ENCODE measurements at regions not wholly inside any gene's neighbourhood (a gene's known extent, or its start where the extent isn't known, plus 50 kb on each side); places are given as distances from the start of the nearest gene placed in this dataset.

DNA sequence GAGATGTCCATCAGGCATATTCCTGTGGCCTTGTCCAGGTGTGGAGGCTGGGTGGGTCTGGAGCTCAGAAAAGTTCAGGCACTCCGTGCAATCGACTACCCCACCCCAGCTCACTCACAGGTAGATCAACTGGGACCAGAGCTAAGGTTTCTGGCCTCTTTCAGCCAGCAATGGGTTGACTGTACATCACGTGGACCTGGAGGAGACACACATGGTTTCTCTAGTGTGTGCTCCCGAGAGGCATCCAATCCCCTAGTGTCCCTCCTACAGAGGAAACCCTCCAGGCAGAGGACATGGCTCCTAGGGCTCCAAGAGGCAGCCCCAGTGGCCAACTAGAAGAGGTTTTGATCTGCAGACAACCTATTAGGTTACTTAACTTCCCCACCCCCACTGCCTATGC is 119.5 kb upstream of the RGS6 start:
- no peak for TF ChIP-seq EP300 (IDR thresholded peaks at IDR 0.05)
- TF ChIP-seq, protein P1, sequence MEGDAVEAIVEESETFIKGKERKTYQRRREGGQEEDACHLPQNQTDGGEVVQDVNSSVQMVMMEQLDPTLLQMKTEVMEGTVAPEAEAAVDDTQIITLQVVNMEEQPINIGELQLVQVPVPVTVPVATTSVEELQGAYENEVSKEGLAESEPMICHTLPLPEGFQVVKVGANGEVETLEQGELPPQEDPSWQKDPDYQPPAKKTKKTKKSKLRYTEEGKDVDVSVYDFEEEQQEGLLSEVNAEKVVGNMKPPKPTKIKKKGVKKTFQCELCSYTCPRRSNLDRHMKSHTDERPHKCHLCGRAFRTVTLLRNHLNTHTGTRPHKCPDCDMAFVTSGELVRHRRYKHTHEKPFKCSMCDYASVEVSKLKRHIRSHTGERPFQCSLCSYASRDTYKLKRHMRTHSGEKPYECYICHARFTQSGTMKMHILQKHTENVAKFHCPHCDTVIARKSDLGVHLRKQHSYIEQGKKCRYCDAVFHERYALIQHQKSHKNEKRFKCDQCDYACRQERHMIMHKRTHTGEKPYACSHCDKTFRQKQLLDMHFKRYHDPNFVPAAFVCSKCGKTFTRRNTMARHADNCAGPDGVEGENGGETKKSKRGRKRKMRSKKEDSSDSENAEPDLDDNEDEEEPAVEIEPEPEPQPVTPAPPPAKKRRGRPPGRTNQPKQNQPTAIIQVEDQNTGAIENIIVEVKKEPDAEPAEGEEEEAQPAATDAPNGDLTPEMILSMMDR (IDR thresholded peaks at IDR 0.05): no peak
- TF ChIP-seq POLR2AphosphoS5 (IDR thresholded peaks at IDR 0.05): no peak
- no peak for TF ChIP-seq POLR2A (IDR thresholded peaks at IDR 0.05)
- Histone ChIP-seq H3K27me3 (no peaks in the 10 kb centered on the region), H3K27ac (no peak overlapping the region), H3K4me3 (no peak overlapping the region), H3K4me1 (no peaks in the 10 kb centered on the region), H3K36me3 (no peaks in the 10 kb centered on the region), H3K9me3 (peaks cover 0 to 14% (median 0%) of the 10 kb centered on the region in 3 donors)
- no peak for ATAC-seq
- 73% methylated on average over 3 of the region's 4 CpGs; no CpG with 5 or more reads in 1 of the 2 donors for WGBS, 2 donors (ENCODE audit: low coverage in 1 of 2)

DNA sequence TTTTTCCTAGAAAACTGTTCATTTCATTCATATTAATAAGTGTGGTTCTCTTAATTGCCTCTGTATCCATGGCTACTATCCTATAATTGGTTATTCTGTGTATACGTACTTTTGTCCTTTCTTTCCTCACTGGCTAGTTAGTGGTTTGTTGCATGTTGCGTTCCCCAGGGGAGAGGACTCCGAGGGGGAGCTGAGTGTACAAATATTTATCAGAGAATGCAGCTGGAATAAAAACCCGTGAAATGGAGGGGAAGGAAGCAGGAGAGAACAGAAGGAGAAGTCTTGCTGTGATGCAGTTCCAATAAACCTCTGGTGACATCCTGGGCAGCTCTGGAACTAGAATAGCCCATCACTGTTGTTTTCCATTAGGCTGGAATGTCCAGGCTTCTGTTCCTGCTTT is 117.1 kb upstream of the RGS6 start:
- Histone ChIP-seq H3K36me3 (no peaks in the 10 kb centered on the region), H3K4me1 (no peaks in the 10 kb centered on the region), H3K27me3 (no peaks in the 10 kb centered on the region), H3K27ac (no peak overlapping the region), H3K9me3 (peaks cover 0 to 11% (median 0%) of the 10 kb centered on the region in 3 donors), H3K4me3 (no peak overlapping the region)
- WGBS, 2 donors (ENCODE audit: low coverage in 1 of 2): 39 to 48% methylated on average over 3 to 4 of the region's 4 CpGs
- no peak for ATAC-seq
- TF ChIP-seq EP300 (IDR thresholded peaks at IDR 0.05): no peak
- no peak for TF ChIP-seq POLR2A (IDR thresholded peaks at IDR 0.05)
- TF ChIP-seq POLR2AphosphoS5 (IDR thresholded peaks at IDR 0.05): no peak
- TF ChIP-seq, protein P1 (IDR thresholded peaks at IDR 0.05): no peak

DNA sequence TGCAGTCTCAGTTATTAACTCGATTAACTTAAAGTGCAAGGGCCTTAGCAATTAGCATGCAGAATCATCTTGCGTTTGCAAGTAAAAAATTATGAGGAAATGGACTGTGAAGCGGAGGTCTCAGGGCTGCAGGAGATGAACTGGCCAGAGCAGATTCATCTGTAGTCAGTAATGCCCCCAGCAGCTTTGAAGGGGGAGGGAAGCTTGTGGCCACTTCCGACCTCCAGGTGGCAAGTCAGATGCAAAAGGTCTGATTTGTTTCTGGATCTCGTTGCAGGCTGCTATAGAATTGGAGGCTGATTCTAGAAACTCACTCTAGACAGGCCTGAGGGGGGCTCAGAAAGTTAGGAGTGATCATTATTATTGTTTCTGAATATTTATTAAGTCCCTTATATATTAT is 107.4 kb upstream of the RGS6 start:
- 53 to 64% methylated on average over 3 to 4 of the region's 5 CpGs for WGBS, 2 donors (ENCODE audit: low coverage in 1 of 2)
- Histone ChIP-seq H3K4me1 (no peaks in the 10 kb centered on the region), H3K27ac (no peak overlapping the region), H3K27me3 (peaks cover 3% of the 10 kb centered on the region), H3K9me3 (peaks cover 0 to 1% (median 0%) of the 10 kb centered on the region in 3 donors), H3K36me3 (no peaks in the 10 kb centered on the region), H3K4me3 (no peak overlapping the region)
- ATAC-seq: no peak
- TF ChIP-seq POLR2AphosphoS5 (IDR thresholded peaks at IDR 0.05) (no peak), EP300 (IDR thresholded peaks at IDR 0.05) (no peak), POLR2A (IDR thresholded peaks at IDR 0.05) (no peak)
- TF ChIP-seq, protein P1 (IDR thresholded peaks at IDR 0.05): no peak

DNA sequence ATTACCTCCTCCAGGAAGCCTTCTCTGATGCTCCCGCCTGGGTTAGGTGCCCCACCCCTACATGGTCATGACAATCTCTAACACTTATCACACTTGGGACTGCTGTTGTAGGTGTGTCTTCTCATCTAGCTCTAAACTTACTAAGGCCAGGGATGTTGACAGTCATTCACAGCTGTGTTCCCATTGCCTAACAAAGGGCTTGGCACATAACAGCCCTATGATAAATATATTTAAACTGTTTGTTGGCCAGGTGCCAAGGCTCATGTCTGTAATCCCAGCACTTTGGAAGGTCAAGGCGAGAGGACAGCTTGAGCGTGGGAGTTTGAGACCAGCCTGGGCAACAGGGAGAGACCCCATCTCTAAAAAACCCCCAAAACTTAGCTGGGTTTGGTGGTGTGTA is 98.8 kb upstream of the RGS6 start:
- H3K36me3 ChIP-seq: no peaks in the 10 kb centered on the region
- H3K4me1 ChIP-seq: no peaks in the 10 kb centered on the region
- peaks cover 0 to 21% (median 0%) of the 10 kb centered on the region in 3 donors for H3K9me3 ChIP-seq
- no peak overlapping the region for H3K27ac ChIP-seq
- TF ChIP-seq, protein P1 (IDR thresholded peaks at IDR 0.05): no peak
- TF ChIP-seq EP300 (IDR thresholded peaks at IDR 0.05): no peak
- no peak for TF ChIP-seq POLR2A (IDR thresholded peaks at IDR 0.05)
- no peak for TF ChIP-seq POLR2AphosphoS5 (IDR thresholded peaks at IDR 0.05)
- 82 to 100% methylated on average over 1 of the region's 3 CpGs for WGBS, 2 donors (ENCODE audit: low coverage in 1 of 2)
- no peaks in the 10 kb centered on the region for H3K27me3 ChIP-seq
- no peak overlapping the region for H3K4me3 ChIP-seq
- no peak for ATAC-seq

DNA sequence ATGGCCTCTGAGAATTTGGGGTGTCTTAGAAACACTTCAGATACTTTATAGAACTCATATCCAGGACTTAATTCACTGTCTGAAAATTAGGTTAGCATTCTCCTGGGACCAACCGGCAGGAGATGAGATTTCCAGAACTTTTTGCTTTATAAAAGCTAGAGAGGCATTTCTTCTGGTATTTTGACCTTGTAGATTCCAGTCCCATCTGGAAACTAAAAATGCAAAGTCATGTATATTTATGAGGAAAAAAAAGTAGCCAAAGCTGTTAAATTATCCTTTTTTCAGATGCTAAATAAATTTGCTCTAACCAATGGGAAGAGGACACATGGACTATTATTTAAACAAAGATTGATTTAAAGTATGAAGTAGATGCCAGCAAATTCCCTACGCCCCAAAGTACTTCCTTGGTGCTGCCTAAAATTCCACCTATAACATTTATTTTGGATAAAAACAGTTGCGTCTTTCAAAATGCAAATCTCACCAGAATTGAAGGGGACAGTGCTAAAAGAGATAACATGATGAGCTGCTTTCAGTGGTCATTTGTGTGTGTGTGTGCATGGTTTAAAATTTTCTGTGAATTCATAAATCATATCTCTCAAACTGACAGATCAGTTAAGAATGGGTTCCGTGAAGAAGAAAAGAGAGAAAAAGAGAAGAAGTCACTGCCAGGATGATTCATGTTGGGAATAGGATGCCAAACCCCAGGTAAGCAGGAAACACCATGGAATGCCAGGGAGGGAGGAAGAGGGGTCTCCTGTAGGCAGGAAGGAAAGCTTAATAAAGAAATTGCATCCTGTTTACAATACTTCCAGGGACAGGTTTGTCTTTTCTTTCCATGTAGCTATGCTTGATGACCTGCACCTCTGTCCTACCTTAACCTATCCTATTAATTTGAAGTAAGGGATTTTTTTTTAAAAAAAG is 97.7 kb upstream of the RGS6 start:
- H3K27ac ChIP-seq: no peak overlapping the region
- no peak overlapping the region for H3K4me3 ChIP-seq
- 56 to 67% methylated on average over 4 of the region's 4 CpGs for WGBS, 2 donors (ENCODE audit: low coverage in 1 of 2)
- no peaks in the 10 kb centered on the region for H3K36me3 ChIP-seq
- no peak for ATAC-seq
- H3K27me3 ChIP-seq: no peaks in the 10 kb centered on the region
- H3K4me1 ChIP-seq: no peaks in the 10 kb centered on the region
- TF ChIP-seq, protein P1 (IDR thresholded peaks at IDR 0.05): no peak
- no peak for TF ChIP-seq POLR2A (IDR thresholded peaks at IDR 0.05)
- no peak for TF ChIP-seq POLR2AphosphoS5 (IDR thresholded peaks at IDR 0.05)
- no peak for TF ChIP-seq EP300 (IDR thresholded peaks at IDR 0.05)
- peaks cover 0 to 21% (median 0%) of the 10 kb centered on the region in 3 donors for H3K9me3 ChIP-seq
